SK-N-MC (cell line): ENCODE measurements at regions not wholly inside any gene's neighbourhood (a gene's known extent, or its start where the extent isn't known, plus 50 kb on each side); places are given as distances from the start of the nearest gene placed in this dataset.

Experiments used
- DNase-seq: peaks from one replicate; pipeline ENCODE4 v3.0.0-alpha.2; 2011; ENCODE audit warnings: low read depth, low spot score
- H3K27ac ChIP-seq: fragments of 200-600 bp; sonication (generic); 2 replicates; pipeline ENCODE4 v1.5.1; 2016; ENCODE audit warnings: mixed run types
- H3K36me3 ChIP-seq: fragments of 200-600 bp; sonication (generic); 2 replicates; pipeline ENCODE4 v1.6.1; 2017; ENCODE audit warnings: antibody characterized with exemption, low read length, mixed read lengths; ENCODE audit not compliant: insufficient read depth
- H3K4me3 ChIP-seq: fragments of 200-600 bp; sonication (generic); 2 replicates; pipeline ENCODE4 v1.5.1; 2016
- H3K9ac ChIP-seq: fragments of 200-600 bp; sonication (generic); 2 replicates; pipeline ENCODE4 v1.8.0; 2017; ENCODE audit warnings: mixed run types, mixed read lengths; ENCODE audit not compliant: insufficient read length
- H3K9me3 ChIP-seq: fragments of 200-600 bp; sonication (generic); 2 replicates; pipeline ENCODE4 v1.6.1; 2017; ENCODE audit warnings: low read depth, mild to moderate bottlenecking, antibody characterized with exemption, low read length, moderate library complexity, mixed read lengths
- EZH2 ChIP-seq: fragments of 200-600 bp; sonication (generic); IDR thresholded peaks from one replicate; pipeline ENCODE4 v1.6.1; 2017; ENCODE audit warnings: antibody characterized with exemption
- FOXP2 ChIP-seq: optimal IDR thresholded peaks from 2 replicates; pipeline ENCODE3; 2011; ENCODE audit warnings: mild to moderate bottlenecking, moderate library complexity; ENCODE audit not compliant: insufficient read depth; ENCODE audit errors: extremely low read length, control extremely low read depth
- POLR2AphosphoS5 ChIP-seq: IDR thresholded peaks from 2 replicates; pipeline ENCODE4 v1.6.1; 2012; ENCODE audit warnings: mild to moderate bottlenecking, low read depth, low read length, borderline replicate concordance

DNA sequence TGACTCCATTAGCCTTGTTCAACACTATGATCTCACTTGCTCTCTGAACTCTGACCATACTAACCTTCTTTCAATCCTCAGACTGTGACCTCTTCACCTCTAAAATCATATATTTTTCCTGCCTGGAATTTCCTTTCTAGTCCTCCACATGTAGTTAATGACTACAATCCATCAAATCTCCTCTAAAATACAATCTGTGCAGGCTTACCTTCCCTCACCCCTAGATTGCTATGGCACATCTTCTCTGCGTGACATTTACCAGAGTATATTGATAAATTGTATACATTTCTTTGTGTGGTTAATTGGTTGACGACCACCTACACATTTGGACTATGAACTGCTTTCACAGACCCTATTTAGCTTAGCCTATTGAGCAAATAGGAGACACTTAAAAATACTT is 1330.2 kb upstream of the TENM4 start:
- Histone ChIP-seq H3K9ac (no peak overlapping the region), H3K36me3 (no peaks in the 10 kb centered on the region), H3K9me3 (no peaks in the 10 kb centered on the region), H3K4me3 (no peak overlapping the region), H3K27ac (no peak overlapping the region)
- DNase-seq, result no peak
- TF ChIP-seq POLR2AphosphoS5 (no peak), EZH2 (no peak), FOXP2 (no peak)

GRCh38 chr11:80758787-80759186 is 1318.0 kb upstream of the TENM4 start:
- H3K27ac ChIP-seq, result no peak overlapping the region
- no peaks in the 10 kb centered on the region for H3K9me3 ChIP-seq
- no peak for DNase-seq
- TF ChIP-seq EZH2 (no peak), POLR2AphosphoS5 (no peak), FOXP2 (no peak)
- H3K9ac ChIP-seq, result no peak overlapping the region
- no peaks in the 10 kb centered on the region for H3K36me3 ChIP-seq
- no peak overlapping the region for H3K4me3 ChIP-seq

DNA sequence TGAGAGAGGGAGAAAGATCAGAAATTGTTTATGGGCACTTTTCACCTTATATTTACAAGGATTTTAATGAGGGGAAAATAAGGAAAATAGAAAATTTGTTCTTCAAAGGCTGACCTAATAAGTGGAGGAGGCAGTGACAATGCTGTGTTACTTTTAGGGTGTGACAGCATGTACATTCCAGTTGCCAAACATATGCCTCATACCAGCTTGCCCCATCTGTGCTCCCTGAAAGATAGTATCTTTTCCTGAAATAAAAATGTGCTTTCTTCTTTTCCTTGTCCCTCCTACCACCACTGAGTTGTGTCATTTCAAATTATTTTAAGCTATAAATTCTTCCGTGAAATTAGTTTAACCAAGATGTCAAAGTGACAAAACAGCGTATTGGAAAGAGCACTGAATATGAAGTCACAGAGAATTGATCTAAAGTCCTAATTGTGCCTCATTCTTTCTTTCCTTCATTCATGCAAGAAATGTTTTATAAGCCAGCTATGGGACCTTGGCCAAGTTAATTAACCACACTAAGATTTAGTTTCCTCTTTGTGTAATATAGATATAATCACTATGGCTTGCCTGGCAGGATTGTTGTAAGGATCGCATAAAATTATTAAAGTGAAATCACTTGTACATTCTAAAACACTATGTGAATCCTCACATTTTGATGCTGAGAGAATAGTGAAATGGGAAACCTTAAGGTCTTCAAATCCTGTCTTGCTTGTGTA is 1307.5 kb upstream of the TENM4 start:
- no peak overlapping the region for H3K27ac ChIP-seq
- no peak overlapping the region for H3K9ac ChIP-seq
- no peaks in the 10 kb centered on the region for H3K9me3 ChIP-seq
- no peak for DNase-seq
- H3K36me3 ChIP-seq, result no peaks in the 10 kb centered on the region
- H3K4me3 ChIP-seq, result no peak overlapping the region
- TF ChIP-seq POLR2AphosphoS5 (no peak), EZH2 (no peak), FOXP2 (no peak)

DNA sequence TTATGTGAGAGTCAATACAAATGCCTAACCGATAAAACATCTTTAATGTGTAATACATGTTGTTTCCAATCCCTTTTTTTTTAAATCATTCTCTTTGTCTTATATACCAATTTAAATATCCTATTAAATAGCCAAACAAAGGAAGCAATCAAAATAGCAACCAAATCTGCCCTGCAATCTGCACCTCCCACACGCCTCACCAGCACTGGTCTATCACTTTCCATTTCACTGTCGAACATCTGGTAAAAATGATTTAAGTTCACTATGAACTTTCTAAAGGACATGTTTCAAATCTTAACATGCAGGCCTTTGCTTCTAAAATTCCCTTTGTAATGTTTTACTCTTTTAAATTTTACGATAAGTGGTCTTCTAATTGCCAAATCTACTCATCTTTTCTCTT is 1305.5 kb upstream of the TENM4 start:
- no peaks in the 10 kb centered on the region for H3K9me3 ChIP-seq
- no peak for DNase-seq
- no peak overlapping the region for H3K27ac ChIP-seq
- H3K9ac ChIP-seq, result no peak overlapping the region
- H3K4me3 ChIP-seq, result no peak overlapping the region
- TF ChIP-seq FOXP2 (no peak), EZH2 (no peak), POLR2AphosphoS5 (no peak)
- H3K36me3 ChIP-seq, result no peaks in the 10 kb centered on the region

- Histone ChIP-seq H3K36me3 (no peaks in the 10 kb centered on the region), H3K9ac (no peak overlapping the region), H3K4me3 (no peak overlapping the region), H3K27ac (no peak overlapping the region), H3K9me3 (no peaks in the 10 kb centered on the region)
- no peak for TF ChIP-seq EZH2
- no peak for TF ChIP-seq FOXP2
- no peak for TF ChIP-seq POLR2AphosphoS5
- DNase-seq, result no peak
Observed at GRCh38 chr11:80745416-80745815, 1304.6 kb upstream of the TENM4 start.

DNA sequence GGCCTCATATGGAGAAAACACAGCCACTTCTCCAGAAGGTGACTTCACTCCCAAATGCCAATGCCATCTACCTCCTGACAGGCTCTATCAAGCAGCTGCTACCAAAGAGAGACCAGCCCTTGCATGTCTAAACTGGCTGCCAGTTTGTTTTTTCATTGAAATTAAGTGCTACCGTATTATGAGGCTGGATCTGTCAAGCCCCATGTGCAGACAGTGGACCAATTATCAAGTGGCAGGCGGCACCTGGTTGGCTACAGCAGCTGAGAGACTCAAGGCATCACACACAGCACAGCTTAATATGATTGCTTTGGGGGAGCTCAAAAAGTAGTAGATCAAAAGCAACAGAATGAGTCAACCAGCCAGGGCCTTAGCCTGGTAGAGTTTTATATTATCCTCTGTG is 1293.0 kb upstream of the TENM4 start:
- H3K27ac ChIP-seq, result no peak overlapping the region
- TF ChIP-seq POLR2AphosphoS5 (no peak), EZH2 (no peak), FOXP2 (no peak)
- no peak overlapping the region for H3K9ac ChIP-seq
- no peaks in the 10 kb centered on the region for H3K36me3 ChIP-seq
- no peak overlapping the region for H3K4me3 ChIP-seq
- no peak for DNase-seq
- no peaks in the 10 kb centered on the region for H3K9me3 ChIP-seq

- H3K4me3 ChIP-seq, result no peak overlapping the region
- H3K36me3 ChIP-seq, result no peaks in the 10 kb centered on the region
- H3K27ac ChIP-seq, result no peak overlapping the region
- no peaks in the 10 kb centered on the region for H3K9me3 ChIP-seq
- no peak for DNase-seq
- no peak overlapping the region for H3K9ac ChIP-seq
- TF ChIP-seq FOXP2 (no peak), POLR2AphosphoS5 (no peak), EZH2 (no peak)
Observed at GRCh38 chr11:80733361-80733760, 1292.5 kb upstream of the TENM4 start.

DNA sequence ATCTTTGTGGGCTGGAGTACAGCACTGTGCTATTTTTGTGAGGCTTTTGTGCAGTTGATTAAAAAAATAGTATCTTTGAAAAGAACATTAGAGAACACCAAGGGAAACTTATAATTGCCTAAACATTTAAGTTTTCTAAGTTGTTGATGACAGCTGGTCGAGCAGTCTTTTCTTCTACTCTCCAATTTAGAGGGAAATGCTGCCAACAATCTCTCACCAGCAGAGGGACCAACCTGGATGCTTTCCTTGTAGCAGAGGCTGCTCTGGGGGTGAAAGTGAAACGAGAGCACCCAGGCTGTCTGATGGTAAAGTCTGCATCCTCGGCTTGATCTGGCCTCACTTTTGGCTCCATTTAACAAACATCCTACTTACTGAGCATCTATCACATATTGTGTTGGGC is 1286.5 kb upstream of the TENM4 start:
- no peak for DNase-seq
- no peaks in the 10 kb centered on the region for H3K36me3 ChIP-seq
- TF ChIP-seq EZH2 (no peak), POLR2AphosphoS5 (no peak)
- H3K9me3 ChIP-seq, result no peaks in the 10 kb centered on the region
- no peak overlapping the region for H3K27ac ChIP-seq
- H3K9ac ChIP-seq, result no peak overlapping the region
- no peak overlapping the region for H3K4me3 ChIP-seq

- Histone ChIP-seq H3K36me3 (no peaks in the 10 kb centered on the region), H3K4me3 (no peak overlapping the region), H3K9ac (no peak overlapping the region), H3K27ac (no peak overlapping the region), H3K9me3 (no peaks in the 10 kb centered on the region)
- TF ChIP-seq EZH2, result no peak
- no peak for TF ChIP-seq POLR2AphosphoS5
- TF ChIP-seq FOXP2, result no peak
- no peak for DNase-seq
Observed at GRCh38 chr11:80726236-80726635, 1285.4 kb upstream of the TENM4 start.
